ENCODE measurements at regions not wholly inside any gene's neighbourhood (a gene's known extent, or its start where the extent isn't known, plus 50 kb on each side); places are given as distances from the start of the nearest gene placed in this dataset.

- no peaks in the 10 kb centered on the region for H3K4me1 ChIP-seq (replicated peaks)
- no peaks in the 10 kb centered on the region for H3K27me3 ChIP-seq (replicated peaks; ENCODE audit: insufficient read depth)
- intact Hi-C loops (cut with DNase I) = no loop called here
- WGBS = 87% methylated on average over 1 of the region's 1 CpG
- TF ChIP-seq, protein P1, sequence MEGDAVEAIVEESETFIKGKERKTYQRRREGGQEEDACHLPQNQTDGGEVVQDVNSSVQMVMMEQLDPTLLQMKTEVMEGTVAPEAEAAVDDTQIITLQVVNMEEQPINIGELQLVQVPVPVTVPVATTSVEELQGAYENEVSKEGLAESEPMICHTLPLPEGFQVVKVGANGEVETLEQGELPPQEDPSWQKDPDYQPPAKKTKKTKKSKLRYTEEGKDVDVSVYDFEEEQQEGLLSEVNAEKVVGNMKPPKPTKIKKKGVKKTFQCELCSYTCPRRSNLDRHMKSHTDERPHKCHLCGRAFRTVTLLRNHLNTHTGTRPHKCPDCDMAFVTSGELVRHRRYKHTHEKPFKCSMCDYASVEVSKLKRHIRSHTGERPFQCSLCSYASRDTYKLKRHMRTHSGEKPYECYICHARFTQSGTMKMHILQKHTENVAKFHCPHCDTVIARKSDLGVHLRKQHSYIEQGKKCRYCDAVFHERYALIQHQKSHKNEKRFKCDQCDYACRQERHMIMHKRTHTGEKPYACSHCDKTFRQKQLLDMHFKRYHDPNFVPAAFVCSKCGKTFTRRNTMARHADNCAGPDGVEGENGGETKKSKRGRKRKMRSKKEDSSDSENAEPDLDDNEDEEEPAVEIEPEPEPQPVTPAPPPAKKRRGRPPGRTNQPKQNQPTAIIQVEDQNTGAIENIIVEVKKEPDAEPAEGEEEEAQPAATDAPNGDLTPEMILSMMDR (IDR thresholded peaks at IDR 0.05) = no peak
- no peak for TF ChIP-seq POLR2AphosphoS5 (IDR thresholded peaks at IDR 0.05)
- no peak for TF ChIP-seq POLR2A (IDR thresholded peaks at IDR 0.05)
- no peaks in the 10 kb centered on the region for H3K9me3 ChIP-seq
- H3K36me3 ChIP-seq = no peaks in the 10 kb centered on the region
- DNase-seq (ENCODE audit: low spot score) = no peak
- H3K27ac ChIP-seq = no peak overlapping the region
- no peak overlapping the region for H3K4me3 ChIP-seq
Observed at GRCh38 chr9:20092561-20092960, 303.7 kb upstream of the SLC24A2 start.

DNA sequence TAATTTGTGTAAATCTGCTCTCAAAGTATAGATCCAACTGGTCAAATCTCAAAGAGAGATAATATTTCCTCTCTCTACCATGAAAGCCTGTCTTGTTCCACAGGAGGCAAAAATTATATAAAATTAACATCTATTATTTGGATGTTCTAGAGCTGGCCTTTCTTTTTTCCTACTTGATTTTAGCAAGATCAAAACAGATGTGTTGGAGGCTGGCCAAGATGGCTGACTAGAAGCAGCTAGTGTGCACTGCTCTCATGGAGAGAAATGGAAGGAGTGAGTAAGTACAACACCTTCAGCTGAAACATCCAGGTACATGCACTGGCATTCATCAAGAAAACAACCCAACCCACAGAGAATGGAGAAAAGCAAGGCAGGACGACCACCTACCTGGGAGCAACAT, 298.6 kb upstream of the SLC24A2 start:
- Histone ChIP-seq H3K4me1 (replicated peaks) (no peaks in the 10 kb centered on the region), H3K27me3 (replicated peaks; ENCODE audit: insufficient read depth) (no peaks in the 10 kb centered on the region), H3K36me3 (no peaks in the 10 kb centered on the region), H3K9me3 (no peaks in the 10 kb centered on the region), H3K4me3 (no peak overlapping the region), H3K27ac (no peak overlapping the region)
- 94% methylated on average over 1 of the region's 1 CpG for WGBS
- no peak for DNase-seq (ENCODE audit: low spot score)
- intact Hi-C loops (cut with DNase I) = no loop called here
- TF ChIP-seq POLR2AphosphoS5 (IDR thresholded peaks at IDR 0.05) = no peak
- TF ChIP-seq POLR2A (IDR thresholded peaks at IDR 0.05) = no peak

GRCh38 chr9:20085842-20086241, 297.0 kb upstream of the SLC24A2 start:
- TF ChIP-seq, protein P1 (IDR thresholded peaks at IDR 0.05) = no peak
- TF ChIP-seq POLR2A (IDR thresholded peaks at IDR 0.05) (no peak), POLR2AphosphoS5 (IDR thresholded peaks at IDR 0.05) (no peak)
- intact Hi-C loops (cut with DNase I) = no loop called here
- Histone ChIP-seq H3K9me3 (no peaks in the 10 kb centered on the region), H3K4me1 (replicated peaks) (no peaks in the 10 kb centered on the region), H3K4me3 (no peak overlapping the region), H3K27me3 (replicated peaks; ENCODE audit: insufficient read depth) (no peaks in the 10 kb centered on the region), H3K27ac (no peak overlapping the region), H3K36me3 (no peaks in the 10 kb centered on the region)
- no peak for DNase-seq (ENCODE audit: low spot score)
- WGBS = 69% methylated on average over 1 of the region's 1 CpG

GRCh38 chr9:20084125-20084524, 295.3 kb upstream of the SLC24A2 start:
- Histone ChIP-seq H3K27ac (no peak overlapping the region), H3K4me3 (no peak overlapping the region), H3K4me1 (replicated peaks) (no peaks in the 10 kb centered on the region), H3K36me3 (no peaks in the 10 kb centered on the region), H3K27me3 (replicated peaks; ENCODE audit: insufficient read depth) (no peaks in the 10 kb centered on the region), H3K9me3 (no peaks in the 10 kb centered on the region)
- no peak for TF ChIP-seq POLR2A (IDR thresholded peaks at IDR 0.05)
- whole genome bisulfite sequencing = 55% methylated on average over 2 of the region's 2 CpGs
- intact Hi-C loops (cut with DNase I) = no loop called here
- no peak for DNase-seq (ENCODE audit: low spot score)

GRCh38 chr9:20083390-20083789, 294.6 kb upstream of the SLC24A2 start:
- intact Hi-C loops (cut with DNase I) = no loop called here
- TF ChIP-seq POLR2AphosphoS5 (IDR thresholded peaks at IDR 0.05) = no peak
- TF ChIP-seq POLR2A (IDR thresholded peaks at IDR 0.05) = no peak
- TF ChIP-seq, protein P1 (IDR thresholded peaks at IDR 0.05) = no peak
- no peaks in the 10 kb centered on the region for H3K36me3 ChIP-seq
- H3K4me3 ChIP-seq = no peak overlapping the region
- no peak for DNase-seq (ENCODE audit: low spot score)
- H3K4me1 ChIP-seq (replicated peaks) = no peaks in the 10 kb centered on the region
- 82% methylated on average over 4 of the region's 4 CpGs for WGBS
- no peaks in the 10 kb centered on the region for H3K27me3 ChIP-seq (replicated peaks; ENCODE audit: insufficient read depth)
- H3K9me3 ChIP-seq = no peaks in the 10 kb centered on the region
- no peak overlapping the region for H3K27ac ChIP-seq

- DNase-seq (ENCODE audit: low spot score) = no peak
- Histone ChIP-seq H3K4me3 (no peak overlapping the region), H3K9me3 (no peaks in the 10 kb centered on the region), H3K27ac (no peak overlapping the region), H3K4me1 (replicated peaks) (no peaks in the 10 kb centered on the region), H3K36me3 (no peaks in the 10 kb centered on the region), H3K27me3 (replicated peaks; ENCODE audit: insufficient read depth) (no peaks in the 10 kb centered on the region)
- intact Hi-C loops (cut with DNase I) = no loop called here
- TF ChIP-seq POLR2A (IDR thresholded peaks at IDR 0.05) = no peak
- TF ChIP-seq, protein P1 (IDR thresholded peaks at IDR 0.05) = no peak
- no peak for TF ChIP-seq POLR2AphosphoS5 (IDR thresholded peaks at IDR 0.05)
- 74% methylated on average over 1 of the region's 1 CpG for WGBS
Observed at GRCh38 chr9:20082831-20083230, 294.0 kb upstream of the SLC24A2 start.

Measured in prostate gland (tissue), 2 donors.